Loucy (cell line): ENCODE measurements at regions not wholly inside any gene's neighbourhood (a gene's known extent, or its start where the extent isn't known, plus 50 kb on each side); places are given as distances from the start of the nearest gene placed in this dataset.

Experiments used
- EZH2phosphoT487 ChIP-seq: fragments of 200-600 bp; IDR thresholded peaks from 2 replicates; pipeline ENCODE4 v1.6.1; 2018; ENCODE audit warnings: antibody characterized with exemption, mild to moderate bottlenecking, moderate library complexity, borderline replicate concordance
- TF ChIP-seq, protein P1 (sequence below): fragments of 200-600 bp; sonication (generic); conservative IDR thresholded peaks from 2 replicates; pipeline ENCODE4 v1.5.1; 2014; ENCODE audit warnings: mild to moderate bottlenecking, antibody characterized with exemption, low read length

DNA sequence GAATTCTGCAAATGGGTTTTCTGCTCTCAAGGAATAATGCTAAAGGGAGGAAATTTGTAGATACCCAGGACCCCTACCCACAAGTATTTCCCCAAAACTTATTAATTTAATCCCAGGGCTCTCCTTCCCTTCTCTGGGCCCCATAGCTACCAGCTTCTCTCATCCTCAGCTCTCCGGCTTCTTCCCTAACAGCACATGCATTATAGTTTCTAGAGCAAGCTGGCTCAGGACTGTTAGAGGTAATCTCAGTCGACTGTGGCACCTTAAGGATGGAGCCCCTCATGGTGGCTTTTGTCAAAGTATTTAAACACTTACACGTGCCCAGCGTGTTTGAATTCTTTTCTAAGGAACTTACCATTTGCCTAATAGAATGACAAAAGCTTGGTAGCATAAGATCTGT lies 252.5 kb upstream of the GAS1 start:
- TF ChIP-seq, protein P1, sequence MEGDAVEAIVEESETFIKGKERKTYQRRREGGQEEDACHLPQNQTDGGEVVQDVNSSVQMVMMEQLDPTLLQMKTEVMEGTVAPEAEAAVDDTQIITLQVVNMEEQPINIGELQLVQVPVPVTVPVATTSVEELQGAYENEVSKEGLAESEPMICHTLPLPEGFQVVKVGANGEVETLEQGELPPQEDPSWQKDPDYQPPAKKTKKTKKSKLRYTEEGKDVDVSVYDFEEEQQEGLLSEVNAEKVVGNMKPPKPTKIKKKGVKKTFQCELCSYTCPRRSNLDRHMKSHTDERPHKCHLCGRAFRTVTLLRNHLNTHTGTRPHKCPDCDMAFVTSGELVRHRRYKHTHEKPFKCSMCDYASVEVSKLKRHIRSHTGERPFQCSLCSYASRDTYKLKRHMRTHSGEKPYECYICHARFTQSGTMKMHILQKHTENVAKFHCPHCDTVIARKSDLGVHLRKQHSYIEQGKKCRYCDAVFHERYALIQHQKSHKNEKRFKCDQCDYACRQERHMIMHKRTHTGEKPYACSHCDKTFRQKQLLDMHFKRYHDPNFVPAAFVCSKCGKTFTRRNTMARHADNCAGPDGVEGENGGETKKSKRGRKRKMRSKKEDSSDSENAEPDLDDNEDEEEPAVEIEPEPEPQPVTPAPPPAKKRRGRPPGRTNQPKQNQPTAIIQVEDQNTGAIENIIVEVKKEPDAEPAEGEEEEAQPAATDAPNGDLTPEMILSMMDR, result no peak
- TF ChIP-seq EZH2phosphoT487, result no peak
